ENCODE measurements at regions not wholly inside any gene's neighbourhood (a gene's known extent, or its start where the extent isn't known, plus 50 kb on each side); places are given as distances from the start of the nearest gene placed in this dataset.

DNA sequence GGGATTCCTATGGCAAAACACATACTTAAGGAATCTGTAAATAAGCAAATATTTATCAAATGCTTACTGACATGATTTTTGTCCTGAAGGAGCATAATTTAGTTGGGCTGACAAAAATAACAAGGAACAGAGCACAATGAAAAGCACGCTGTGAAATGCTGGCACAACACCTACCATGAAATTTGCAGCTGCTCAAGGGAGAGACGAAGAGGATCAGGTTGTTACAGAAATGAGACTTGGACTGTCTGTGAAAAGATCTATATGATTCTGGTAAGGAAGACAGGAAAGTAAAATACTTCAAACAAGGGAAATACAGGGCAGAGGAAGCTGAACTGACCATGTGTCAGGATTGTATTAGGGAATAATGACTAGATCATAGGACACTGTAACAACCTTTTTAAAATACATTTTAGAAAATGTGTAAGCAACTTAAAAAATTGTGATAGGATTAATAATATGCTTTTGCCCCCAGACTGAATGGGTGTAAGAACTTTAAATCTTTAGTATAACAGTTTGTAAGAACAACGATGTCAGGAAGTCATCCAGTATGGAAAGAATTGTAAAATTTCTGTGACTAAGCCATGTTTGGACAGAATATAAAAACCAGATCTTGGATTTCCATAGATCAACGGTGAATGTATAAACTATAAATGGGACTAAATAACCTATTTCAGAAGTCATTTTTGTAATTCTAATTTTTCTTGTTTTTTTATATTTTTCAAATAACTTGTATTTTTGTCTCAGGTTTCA is 1556.0 kb downstream of the EFNB2 start:
- DNase-seq: no peak

GRCh38 chr13:104976986-104977385 is 1558.5 kb downstream of the EFNB2 start:
- DNase-seq: no peak

DNA sequence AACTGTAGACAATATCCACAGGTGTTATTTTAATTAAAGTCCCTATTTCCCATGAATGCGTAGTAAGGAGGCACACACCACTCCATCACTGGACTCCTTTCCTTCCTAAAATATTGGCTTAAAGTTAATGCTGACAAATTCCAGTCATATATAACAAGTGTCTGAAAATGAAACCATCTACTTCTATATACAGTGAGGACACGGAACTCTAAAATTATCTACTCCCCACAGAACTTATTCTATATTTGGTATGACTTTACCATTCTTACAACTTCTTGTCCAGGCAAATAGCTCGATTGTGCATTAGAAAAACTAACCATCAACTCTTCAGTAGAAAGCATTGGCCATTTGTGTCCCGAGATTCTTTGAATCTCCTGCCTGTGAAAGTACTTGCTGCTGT is 1560.2 kb downstream of the EFNB2 start:
- DNase-seq: no peak

DNA sequence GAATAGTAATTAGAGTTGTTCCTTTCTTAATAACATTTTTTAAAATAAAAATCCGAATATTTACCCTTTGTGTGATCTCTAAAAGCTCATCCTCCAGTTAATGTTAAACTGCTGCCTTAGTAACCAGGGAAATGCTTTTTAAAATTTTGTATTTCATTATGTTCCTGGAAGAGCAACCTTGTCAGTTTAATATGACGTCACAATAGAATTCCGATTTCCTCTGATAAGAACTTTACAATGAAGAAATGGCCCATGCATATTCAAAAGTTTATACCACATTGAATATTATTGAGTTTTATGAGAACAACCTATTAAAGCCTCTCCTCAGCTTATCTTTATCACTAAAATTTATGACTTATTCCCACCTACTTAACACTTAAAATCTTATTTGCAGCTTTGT is 1566.6 kb downstream of the EFNB2 start:
- DNase-seq: no peak

GRCh38 chr13:104967836-104968630 is 1567.4 kb downstream of the EFNB2 start:
- DNase-seq: no peak

- DNase-seq: no peak
Measured at GRCh38 chr13:104967376-104967775, 1568.1 kb downstream of the EFNB2 start.

- DNase-seq: no peak
Measured at GRCh38 chr13:104962411-104962810, 1573.1 kb downstream of the EFNB2 start.

DNA sequence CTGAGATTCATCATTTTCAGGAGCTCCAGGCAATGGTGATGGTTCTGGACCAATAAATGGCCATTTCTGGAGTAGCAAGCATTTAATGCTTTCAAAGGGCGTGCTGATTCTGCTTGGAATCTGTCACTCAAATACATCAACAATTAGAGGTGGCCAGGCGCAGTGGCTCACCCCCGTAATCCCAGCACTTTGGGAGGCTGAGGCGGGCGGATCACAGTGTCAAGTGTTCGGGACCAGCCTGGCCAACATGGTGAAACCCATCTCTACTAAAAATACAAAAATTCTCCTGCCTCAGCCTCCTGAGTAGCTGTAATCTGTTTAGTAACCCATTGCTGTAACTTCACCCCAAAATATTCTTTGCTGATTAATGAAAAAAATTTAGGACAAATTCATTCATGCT is 1574.2 kb downstream of the EFNB2 start:
- no peak for DNase-seq

DNA sequence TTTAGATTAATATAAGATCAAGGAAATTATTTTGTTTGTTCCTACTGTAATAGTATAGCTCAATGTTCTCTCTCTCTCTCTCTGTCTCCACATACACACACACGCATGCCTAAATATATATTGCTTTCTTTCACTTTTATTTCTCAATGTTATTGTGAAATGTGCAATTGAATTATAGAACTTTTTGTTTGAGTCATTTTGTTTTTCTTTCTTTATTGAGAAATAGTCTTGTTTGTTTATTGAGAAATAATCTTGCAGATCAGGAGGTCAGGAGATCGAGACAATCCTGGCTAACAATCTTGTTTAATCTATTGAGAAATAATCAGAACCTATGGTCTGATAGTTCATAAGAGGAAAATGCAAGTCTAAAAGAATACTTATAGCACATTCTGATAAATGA is 1581.3 kb downstream of the EFNB2 start:
- DNase-seq: no peak

DNA sequence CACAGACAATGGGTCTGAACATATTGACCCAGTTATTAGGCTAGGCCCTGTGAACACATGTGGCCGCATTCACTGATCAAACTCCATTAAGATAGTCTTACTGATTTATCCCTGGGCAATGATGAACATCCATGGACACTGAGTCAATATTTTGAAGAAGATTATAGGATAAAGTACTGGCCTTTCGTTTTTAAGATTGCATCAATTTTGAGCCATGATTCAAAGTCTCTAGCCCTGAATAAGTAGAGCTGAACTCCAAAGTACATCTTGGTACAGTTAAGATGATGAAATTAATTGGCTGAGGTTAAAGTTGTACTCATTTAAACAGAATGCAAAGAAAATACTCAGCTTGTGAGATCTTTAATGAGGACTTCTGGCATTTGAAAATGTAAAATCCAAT is 1581.9 kb downstream of the EFNB2 start:
- no peak for DNase-seq

GRCh38 chr13:104949840-104950740 is 1585.4 kb downstream of the EFNB2 start:
- no peak for DNase-seq

GRCh38 chr13:104944176-104944575 is 1591.3 kb downstream of the EFNB2 start:
- no peak for DNase-seq

- DNase-seq: no peak
Measured at GRCh38 chr13:104943331-104943730, 1592.1 kb downstream of the EFNB2 start.

DNA sequence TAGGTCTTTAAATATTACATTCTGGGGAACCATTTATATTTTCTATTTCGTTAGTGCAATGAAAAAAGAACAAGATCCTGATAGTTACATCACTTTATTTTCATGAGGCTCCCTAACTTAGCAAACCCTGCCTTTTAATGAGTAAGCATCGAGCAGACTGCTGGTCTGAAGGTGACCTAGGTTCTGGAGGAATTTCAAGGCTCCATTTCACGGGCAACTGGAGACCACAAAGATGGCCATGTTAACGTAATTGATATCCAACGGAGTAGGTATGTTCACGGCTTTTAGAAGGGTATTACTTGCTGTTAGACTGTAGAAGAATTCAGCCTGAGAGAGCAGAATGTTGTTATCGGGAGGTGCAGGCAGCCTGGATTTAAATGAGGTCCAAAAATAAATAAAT is 1597.6 kb downstream of the EFNB2 start:
- DNase-seq: no peak

DNA sequence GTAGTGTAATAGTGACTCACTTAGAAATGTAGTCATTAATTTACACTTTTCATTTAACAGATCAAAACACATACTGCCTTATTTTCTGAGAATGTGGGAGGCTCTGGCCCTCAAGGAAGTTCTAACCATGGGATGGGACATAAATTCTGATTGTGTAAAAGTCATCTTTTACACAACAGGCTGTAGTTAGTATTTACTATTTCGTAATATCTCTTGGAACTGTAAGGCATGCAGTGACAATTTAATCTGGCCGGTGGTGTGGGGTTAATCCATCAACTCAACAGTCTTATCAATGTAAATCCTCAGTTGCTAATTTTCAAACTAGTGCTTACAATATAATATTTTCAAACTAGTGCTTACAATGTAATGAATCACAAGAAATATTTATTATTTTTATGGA is 1599.2 kb downstream of the EFNB2 start:
- no peak for DNase-seq

DNA sequence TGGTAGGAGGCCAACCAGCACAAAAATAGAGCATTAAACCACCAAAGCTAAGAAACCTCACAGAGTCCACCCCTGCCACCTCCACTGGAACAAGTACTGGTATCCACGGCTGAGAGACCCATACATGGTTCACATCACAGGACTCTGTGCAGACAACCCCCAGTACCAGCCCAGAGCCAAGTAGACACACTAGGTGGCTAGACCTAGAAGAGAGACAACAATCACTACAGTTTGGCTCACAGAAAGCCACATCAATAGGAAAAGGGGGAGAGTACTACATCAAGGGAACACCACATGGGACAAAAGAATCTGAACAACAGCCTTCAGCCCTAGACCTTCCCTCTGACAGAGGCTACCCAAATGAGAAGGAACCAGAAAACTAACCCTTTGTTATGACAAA is 1614.9 kb downstream of the EFNB2 start:
- peak in 1 of 6 experiments; percentile 8 for DNase-seq

DNA sequence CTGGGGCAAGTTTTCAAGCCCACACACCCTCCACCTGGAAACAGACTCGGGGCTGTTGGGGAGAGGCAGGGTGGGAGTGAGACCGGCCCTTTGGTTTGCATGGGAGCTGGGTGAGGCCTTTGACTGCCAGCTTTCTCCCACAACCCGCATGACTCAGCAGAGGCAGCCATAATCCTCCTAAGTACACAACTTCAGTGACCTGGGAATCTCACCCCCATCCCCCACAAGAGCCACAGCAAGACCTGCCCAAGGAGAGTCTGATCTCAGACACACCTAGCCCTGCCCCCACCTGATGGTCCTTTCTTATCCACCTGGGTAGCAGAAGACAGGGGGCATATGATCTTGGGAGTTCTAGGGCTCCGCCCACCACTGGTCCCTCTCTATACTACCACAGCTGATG is 1615.4 kb downstream of the EFNB2 start:
- no peak for DNase-seq

GRCh38 chr13:104900191-104900817 is 1635.2 kb downstream of the EFNB2 start:
- no peak for DNase-seq

GRCh38 chr13:104898484-104898883 is 1637.0 kb downstream of the EFNB2 start:
- no peak for DNase-seq

DNA sequence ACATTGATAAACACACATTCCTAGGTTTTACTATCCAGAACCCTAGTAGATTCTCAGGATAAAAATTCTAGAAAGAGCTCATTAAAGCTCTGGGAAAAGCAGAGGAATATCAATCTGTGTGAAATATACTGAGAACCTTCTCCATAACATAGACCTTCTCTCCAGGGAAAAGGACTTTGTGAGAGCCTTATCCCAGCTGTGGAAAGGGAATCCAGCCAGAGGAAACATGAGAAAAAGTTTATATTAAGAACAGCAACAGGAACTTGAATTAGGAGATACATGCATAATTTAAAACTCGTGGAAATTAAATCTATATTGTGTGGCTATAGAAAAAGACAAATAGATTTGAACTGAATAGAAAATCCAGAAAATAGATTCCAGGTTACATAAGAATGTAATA is 1639.9 kb downstream of the EFNB2 start:
- no peak for DNase-seq

GRCh38 chr13:104875038-104875754 is 1660.3 kb downstream of the EFNB2 start:
- peak in 1 of 6 experiments; percentile 15 for DNase-seq

GRCh38 chr13:104872153-104872552 is 1663.3 kb downstream of the EFNB2 start:
- no peak for DNase-seq

All from stimulated activated naive CD4-positive, alpha-beta T cell (primary cell).